GM21367 (cell line): ENCODE measurements at regions not wholly inside any gene's neighbourhood (a gene's known extent, or its start where the extent isn't known, plus 50 kb on each side); places are given as distances from the start of the nearest gene placed in this dataset.
"Not testable (repeated sequence)": the region's sequence is repeated elsewhere in the genome, so short reads cannot be mapped to it uniquely, and the experiment has no call there.

Experiments used
- ATAC-seq: cut with Tn5 transposase; IDR thresholded peaks from one replicate; pipeline ENCODE4 v1.9.1; 2021; ENCODE audit not compliant: unreplicated experiment

- ATAC-seq, result no peak
Observed at GRCh38 chr13:85610024-85610423, 189.2 kb downstream of the SLITRK6 start.

DNA sequence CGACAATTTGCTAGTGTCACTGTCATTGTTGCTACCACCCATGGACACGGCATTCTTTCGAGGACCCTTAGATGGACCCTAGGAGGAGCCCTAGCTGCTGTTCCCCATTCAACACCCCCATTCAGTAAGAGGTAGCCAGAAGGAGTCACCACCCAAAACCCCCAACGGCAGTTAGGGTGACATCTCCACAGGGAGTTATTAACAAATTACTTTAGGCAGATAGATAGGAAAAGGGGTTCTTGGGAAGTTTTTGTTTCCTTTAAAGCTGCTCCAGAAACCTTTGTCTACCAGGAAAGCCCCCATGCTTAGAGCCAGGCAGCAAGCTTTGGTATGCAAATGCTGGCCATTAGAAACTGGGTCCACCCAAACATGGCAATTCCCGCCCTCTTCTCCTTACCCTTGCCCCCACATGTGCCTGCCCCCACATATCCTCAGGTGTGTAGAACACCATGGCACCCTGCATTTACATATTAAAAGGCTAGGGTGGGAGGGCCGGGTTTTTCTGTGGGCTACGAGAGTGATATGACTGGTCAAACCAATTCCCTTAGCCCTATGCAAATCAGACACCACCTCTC is 190.9 kb downstream of the SLITRK6 start:
- no peak for ATAC-seq

DNA sequence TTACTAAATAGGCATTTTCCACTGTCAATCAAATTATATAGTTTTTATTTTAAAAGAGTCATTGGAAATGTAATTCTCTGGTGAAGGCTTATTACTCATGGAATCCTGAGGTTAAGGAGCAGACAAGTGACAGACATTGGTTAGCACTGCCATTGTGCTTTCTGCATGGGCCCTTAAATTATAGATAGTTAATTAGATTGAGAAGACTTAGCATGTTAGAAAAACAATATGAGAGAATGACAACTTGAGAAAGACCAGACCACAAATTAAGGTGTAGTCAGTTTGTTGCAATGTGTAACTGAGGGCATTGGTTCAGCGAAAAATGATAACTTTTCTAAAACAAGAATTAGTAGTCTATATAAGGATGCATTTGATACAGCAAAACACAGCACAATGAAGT is 195.5 kb downstream of the SLITRK6 start:
- ATAC-seq, result no peak

- ATAC-seq, result no peak
Observed at GRCh38 chr13:85601526-85601925, 197.7 kb downstream of the SLITRK6 start.

- ATAC-seq, result no peak
Observed at GRCh38 chr13:85597790-85598500, 201.3 kb downstream of the SLITRK6 start.

GRCh38 chr13:85592211-85592610 is 207.0 kb downstream of the SLITRK6 start:
- ATAC-seq, result no peak

GRCh38 chr13:85590231-85590931 is 208.8 kb downstream of the SLITRK6 start:
- no peak for ATAC-seq

DNA sequence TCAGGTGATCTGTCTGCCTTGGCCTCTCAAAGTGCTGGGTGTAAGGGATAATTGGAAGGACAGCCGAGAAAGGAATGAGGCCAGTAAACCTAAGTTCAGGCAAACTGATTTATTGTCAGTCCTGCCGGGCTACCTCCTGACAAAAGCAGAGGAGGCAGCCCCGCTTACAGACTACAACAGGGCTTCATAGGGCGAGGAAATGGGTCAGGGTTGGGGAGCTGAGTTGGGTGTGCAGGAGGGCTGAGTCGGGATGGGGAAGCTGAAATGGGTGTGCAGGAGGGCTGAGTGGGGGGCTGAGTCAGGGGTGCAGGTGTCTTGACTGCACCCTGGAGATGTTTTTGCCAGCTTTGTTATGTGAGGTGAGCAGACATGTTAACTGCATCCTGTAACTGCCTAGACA is 210.2 kb downstream of the SLITRK6 start:
- no peak for ATAC-seq

DNA sequence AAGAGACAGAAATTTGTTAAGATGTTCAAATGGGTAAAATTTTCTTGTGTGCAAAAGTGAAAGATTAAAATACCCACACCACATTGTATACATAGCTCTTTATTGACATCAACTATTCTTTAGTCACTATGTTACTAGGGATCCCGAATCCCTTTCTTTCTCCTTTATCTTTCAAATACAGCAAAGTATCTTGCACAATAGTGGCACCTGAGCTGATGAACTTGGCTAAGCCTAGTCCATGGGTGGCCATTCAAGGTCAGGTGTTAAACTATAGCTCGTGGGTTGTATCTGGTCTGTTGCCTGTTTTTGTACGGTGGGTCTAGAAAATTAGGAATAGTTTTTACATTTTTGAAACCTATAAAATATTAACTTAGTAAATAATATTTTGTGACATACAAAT is 210.9 kb downstream of the SLITRK6 start:
- ATAC-seq, result no peak

GRCh38 chr13:85586856-85587255 is 212.4 kb downstream of the SLITRK6 start:
- no peak for ATAC-seq

DNA sequence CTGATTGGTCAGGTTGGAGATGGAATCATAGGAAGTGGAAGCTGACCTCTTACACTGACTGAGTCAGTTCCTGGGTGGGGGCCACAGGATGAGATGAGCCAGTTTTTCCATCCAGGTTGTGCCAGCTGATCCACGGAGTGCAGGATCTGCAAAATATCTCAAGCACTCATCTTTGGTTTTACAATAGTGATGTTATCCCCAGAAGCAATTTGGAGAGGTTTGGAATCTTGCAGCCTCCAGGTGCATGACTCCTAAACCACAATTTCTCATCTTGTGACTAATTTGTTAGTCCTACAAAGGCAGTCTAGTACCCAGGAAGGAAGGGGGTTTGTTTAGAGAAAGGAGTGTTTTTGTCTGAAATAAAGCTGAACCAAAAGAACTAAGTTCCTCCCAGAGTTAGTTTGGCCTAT is 212.8 kb downstream of the SLITRK6 start:
- ATAC-seq, result no peak

DNA sequence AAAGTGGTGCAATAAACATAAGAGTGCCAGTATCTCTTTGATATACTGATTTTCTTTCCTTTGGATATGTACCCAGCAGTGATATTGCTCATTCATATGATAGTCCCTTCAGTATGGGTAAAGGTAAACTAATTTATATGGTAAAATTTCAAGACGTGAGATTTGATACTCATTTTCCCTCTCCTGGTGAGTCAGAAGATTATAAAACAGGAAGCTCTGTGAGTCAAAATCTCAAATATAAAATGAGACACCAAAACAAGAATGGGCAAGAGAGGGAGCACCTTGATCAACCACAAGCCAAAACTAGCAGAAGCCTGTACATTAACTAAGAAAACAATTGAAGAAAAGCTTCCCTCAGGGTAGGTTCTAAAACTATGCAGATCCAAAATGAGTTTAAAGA is 216.3 kb downstream of the SLITRK6 start:
- ATAC-seq, result no peak

DNA sequence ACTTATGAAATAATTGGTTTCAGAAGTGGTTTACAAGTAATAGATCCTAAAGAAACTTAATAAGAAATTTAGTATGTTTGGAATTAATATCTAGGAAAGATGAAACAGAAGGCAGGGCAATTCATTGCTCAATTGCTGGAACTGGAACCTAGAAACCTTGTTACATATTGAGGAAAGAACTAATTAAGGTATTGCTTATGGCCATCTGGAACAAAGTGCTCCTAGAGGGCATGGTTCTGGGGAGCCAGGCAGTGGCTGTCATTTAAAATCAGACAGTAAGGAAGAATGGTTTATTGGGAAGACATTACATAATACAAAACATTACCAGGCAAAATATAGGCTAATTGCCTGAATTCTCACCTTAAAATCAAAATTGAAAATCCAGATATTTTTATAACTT is 224.1 kb downstream of the SLITRK6 start:
- no peak for ATAC-seq

DNA sequence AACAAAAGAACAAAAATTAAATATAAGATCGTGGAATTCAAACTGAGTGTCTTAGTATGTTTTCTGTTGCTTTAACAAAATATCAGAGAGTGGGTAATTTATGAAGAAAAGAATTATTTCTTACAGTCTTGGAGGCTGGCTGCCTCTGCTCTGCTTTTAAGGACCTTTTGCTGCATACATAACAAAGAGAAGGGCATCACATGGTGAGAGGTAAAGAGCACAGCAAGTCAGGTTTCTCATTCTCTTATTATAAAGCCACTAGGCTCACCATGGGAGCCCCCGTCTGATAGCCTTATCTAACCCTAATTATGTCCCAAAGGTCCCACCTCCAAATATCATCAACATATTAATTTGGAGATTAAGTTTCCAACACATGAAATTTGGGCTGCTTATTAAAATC is 231.3 kb downstream of the SLITRK6 start:
- ATAC-seq, result no peak

DNA sequence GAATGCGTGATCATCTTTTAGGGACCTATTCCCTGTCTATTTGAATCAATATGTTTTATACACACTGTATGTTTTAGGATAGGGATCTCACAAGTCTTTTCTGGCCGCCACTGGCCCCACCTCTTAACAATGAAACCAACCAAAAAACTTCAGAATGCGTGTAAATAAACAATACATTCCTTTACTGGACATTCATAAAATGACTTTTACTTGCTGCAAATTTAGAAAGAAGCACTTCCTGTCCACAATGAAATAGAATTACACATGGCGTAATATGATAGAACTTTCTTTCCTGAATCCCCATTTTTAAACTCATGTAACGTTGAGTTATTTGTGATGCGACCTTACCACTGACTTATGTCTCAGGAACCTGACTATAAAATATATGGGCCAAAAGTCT is 233.6 kb downstream of the SLITRK6 start:
- ATAC-seq, result no peak

GRCh38 chr13:85564598-85564997 is 234.6 kb downstream of the SLITRK6 start:
- no peak for ATAC-seq

GRCh38 chr13:85562282-85562681 is 236.9 kb downstream of the SLITRK6 start:
- ATAC-seq, result no peak

DNA sequence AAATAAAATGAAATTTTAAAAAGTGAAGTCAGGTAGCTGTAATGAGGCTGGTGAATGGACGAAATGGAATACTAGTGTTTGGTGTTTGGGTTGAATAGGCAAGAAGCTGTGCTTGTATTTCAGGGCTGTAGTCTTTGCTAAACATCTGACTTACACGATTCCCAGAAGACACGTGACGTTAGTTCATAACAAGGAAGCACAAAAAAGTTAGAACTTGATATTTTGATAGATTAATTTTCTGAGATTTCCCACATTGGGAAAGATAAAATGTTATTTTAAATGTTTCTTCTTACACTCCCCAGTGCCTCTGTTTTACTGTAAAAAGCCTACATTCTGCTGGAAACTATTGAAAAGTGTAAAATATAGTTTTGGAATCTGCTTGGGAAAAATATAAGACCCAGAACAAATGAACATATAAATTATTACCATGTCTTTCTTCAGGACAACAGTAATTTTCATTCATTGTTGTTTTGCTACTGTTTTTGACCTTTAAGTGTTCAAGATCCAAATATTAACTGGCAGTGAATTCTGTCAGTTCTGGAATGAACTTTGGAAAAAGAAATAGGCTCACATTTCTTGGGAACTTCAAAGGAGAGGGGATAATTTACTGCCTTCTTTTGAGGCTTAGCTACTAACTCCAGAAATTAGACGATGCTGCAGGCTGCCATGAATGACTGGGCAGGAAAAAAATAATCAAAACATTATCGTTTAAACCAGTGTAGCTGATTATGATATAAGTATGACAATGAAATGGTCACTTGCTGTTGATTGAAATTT is 241.3 kb downstream of the SLITRK6 start:
- no peak for ATAC-seq

DNA sequence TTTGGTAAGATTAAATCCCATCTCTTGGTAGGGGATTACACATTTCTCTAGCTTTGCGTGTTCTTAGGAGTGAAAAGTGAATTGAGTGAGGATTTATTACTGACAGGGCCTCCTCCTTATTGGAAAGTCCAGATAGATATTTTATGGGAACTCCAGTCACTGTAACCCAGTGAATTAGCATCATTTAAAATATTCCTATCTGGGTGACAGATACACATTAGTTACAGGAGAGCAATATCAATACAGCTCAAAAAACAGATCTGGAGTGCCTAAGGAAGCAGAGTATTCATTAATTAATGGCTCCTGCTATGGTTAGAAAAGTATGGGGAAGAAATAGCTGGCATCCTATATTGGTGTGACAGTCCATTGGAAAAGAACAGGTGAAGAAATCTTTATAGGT is 248.2 kb downstream of the SLITRK6 start:
- ATAC-seq, result no peak

DNA sequence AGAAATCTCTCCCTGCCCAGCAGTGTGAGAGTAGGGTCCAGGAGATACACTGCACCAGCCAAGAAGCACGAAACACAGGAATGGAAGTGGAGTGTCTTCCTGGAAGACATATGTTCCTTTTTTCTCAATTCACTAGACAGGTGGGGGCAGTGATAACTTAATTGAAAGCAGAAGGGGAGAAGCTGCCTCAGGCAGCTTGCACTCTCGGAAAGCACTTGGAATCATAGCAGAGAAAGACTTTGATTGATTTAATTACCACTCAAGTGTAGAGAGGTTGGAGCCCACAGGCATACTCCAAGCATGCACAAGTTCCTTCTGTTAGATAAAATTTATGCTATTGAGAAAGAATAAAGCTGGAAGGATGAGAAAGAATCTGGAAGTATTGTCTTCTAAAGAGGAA is 249.4 kb downstream of the SLITRK6 start:
- ATAC-seq, result no peak

GRCh38 chr13:85548845-85549244 is 250.4 kb downstream of the SLITRK6 start:
- ATAC-seq, result not testable (repeated sequence)

DNA sequence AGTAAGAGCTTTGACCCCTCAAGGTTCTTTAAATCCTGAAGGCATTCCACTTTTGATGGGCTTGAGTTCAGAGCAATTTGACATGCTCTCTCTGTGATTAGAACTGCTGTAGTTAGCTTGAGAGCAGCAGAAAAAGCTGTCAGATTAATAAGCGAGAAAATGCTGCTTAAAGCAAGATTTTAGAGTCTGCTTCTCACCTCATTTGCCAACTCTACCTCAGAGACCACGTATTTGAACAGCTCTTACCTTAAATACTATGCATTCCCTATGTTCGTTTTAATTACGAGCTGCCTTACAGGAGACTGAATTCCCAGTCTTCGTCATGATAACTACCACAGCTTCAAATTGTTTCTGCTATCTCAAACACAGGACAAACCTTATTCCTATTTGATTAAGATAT is 253.4 kb downstream of the SLITRK6 start:
- no peak for ATAC-seq
